Loucy (cell line): ENCODE measurements at regions not wholly inside any gene's neighbourhood (a gene's known extent, or its start where the extent isn't known, plus 50 kb on each side); places are given as distances from the start of the nearest gene placed in this dataset.

ENCODE experiments used
- CTCF ChIP-seq: fragments of 200-600 bp; sonication (generic); conservative IDR thresholded peaks from 2 replicates; pipeline ENCODE4 v1.5.1; 2014; ENCODE audit warnings: mild to moderate bottlenecking, antibody characterized with exemption, low read length
- EZH2phosphoT487 ChIP-seq: fragments of 200-600 bp; IDR thresholded peaks from 2 replicates; pipeline ENCODE4 v1.6.1; 2018; ENCODE audit warnings: antibody characterized with exemption, mild to moderate bottlenecking, moderate library complexity, borderline replicate concordance

GRCh38 chr5:75922480-75922879, 160.7 kb upstream of the SV2C start:
- TF ChIP-seq CTCF (no peak), EZH2phosphoT487 (no peak)
